ENCODE measurements at regions not wholly inside any gene's neighbourhood (a gene's known extent, or its start where the extent isn't known, plus 50 kb on each side); places are given as distances from the start of the nearest gene placed in this dataset.

GRCh38 chr21:29238053-29238966 lies 60.4 kb upstream of the BACH1 start:
- Mint-ChIP-seq H3K27me3 (ENCODE audit: low read depth) (no peaks in the 10 kb centered on the region), H3K4me1 (ENCODE audit: low read depth) (peaks cover 12% of the 10 kb centered on the region), H3K4me3 (no peak overlapping the region), H3K9me3 (ENCODE audit: insufficient read depth) (peaks cover 3% of the 10 kb centered on the region), H3K36me3 (ENCODE audit: low read depth) (no peaks in the 10 kb centered on the region), H3K27ac (no peak overlapping the region)
- POLR2A ChIA-PET: no interaction called here
- CTCF ChIA-PET: no interaction called here
- ATAC-seq (no peak), DNase-seq (no peak)

GRCh38 chr21:29238967-29239290 lies 59.8 kb upstream of the BACH1 start:
- Mint-ChIP-seq H3K4me3 (no peak overlapping the region), H3K4me1 (ENCODE audit: low read depth) (peaks cover 8% of the 10 kb centered on the region), H3K36me3 (ENCODE audit: low read depth) (no peaks in the 10 kb centered on the region), H3K27me3 (ENCODE audit: low read depth) (no peaks in the 10 kb centered on the region), H3K9me3 (ENCODE audit: insufficient read depth) (peaks cover 3% of the 10 kb centered on the region), H3K27ac (no peak overlapping the region)
- DNase-seq (no peak), ATAC-seq (no peak)
- ChIA-PET POLR2A (no interaction called here), CTCF (no interaction called here)

DNA sequence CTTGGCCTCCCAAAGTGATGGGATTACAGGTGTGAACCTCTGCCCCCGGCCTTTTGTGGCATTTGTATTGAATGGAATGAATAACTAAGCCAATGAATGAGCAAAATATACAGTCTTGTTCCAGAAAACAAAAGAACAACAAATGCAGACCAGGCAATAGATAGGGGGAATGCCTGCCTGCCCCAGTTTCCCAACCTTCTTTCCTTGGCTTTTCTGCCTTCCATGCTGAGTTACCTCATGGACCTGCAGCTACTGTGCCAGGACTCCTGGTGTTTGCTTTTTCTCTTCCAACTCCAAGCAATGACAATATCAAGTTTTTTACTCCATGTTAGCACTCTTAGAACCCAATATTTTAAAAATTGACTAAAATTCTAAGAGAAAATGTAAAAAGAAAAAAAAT lies 58.6 kb upstream of the BACH1 start:
- Mint-ChIP-seq H3K27ac (no peak overlapping the region), H3K36me3 (ENCODE audit: low read depth) (no peaks in the 10 kb centered on the region), H3K4me1 (ENCODE audit: low read depth) (peaks cover 13% of the 10 kb centered on the region), H3K27me3 (ENCODE audit: low read depth) (no peaks in the 10 kb centered on the region), H3K9me3 (ENCODE audit: insufficient read depth) (peaks cover 3% of the 10 kb centered on the region), H3K4me3 (no peak overlapping the region)
- POLR2A ChIA-PET: no interaction called here
- CTCF ChIA-PET: no interaction called here
- ATAC-seq (no peak), DNase-seq (no peak)

DNA sequence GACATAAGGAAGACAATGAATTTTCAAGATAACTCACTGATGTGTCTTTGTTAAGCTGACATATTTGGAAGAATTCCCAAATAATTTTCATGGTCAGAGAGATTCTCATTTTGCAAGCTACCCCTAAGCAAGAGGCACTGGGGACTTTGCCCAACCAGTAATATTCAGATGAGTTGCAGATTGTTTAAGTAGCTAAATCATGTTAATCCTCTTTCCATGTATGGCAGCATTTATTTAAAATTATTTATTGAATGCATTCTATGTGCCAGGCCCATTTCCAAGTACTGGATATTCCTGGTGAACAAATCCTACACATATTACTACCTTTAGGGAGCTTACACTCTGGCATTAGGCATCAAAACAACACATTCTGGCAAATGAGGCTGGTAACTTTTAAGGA lies 56.5 kb upstream of the BACH1 start:
- Mint-ChIP-seq H3K27ac (no peak overlapping the region), H3K4me1 (ENCODE audit: low read depth) (peaks cover 4% of the 10 kb centered on the region)

DNA sequence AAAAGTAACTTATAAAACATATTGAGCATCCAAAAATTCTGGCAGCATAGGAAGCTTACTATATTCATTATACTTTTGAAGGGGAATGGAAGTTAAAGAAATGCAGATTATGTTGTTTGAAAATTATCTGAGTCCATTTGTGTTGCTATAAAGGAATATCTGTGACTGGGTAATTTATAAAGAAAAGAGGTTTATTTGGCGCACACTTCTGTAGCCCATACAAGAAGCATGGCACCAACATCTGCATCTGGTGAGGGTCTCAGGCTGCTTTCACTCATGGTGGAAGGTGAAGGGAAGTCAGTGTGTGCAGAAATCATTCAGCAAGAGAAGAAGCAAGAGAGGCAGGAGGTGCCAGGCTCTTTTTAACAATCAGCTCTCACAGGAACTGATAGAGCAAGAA lies 55.5 kb upstream of the BACH1 start:
- ATAC-seq (no peak), DNase-seq (no peak)
- Mint-ChIP-seq H3K36me3 (ENCODE audit: low read depth) (no peaks in the 10 kb centered on the region), H3K4me1 (ENCODE audit: low read depth) (peaks cover 4% of the 10 kb centered on the region), H3K27me3 (ENCODE audit: low read depth) (peaks cover 4% of the 10 kb centered on the region), H3K4me3 (no peak overlapping the region), H3K27ac (no peak overlapping the region), H3K9me3 (ENCODE audit: insufficient read depth) (peaks cover 3% of the 10 kb centered on the region)
- CTCF ChIA-PET: no interaction called here
- POLR2A ChIA-PET: no interaction called here

More for the DNA sequence above, 56.5 kb upstream of the BACH1 start:
- no peak for DNase-seq
- H3K4me3 Mint-ChIP-seq: no peak overlapping the region
- ATAC-seq: no peak
- H3K36me3 Mint-ChIP-seq (ENCODE audit: low read depth): no peaks in the 10 kb centered on the region
- CTCF ChIA-PET: no interaction called here
- peaks cover 3% of the 10 kb centered on the region for H3K9me3 Mint-ChIP-seq (ENCODE audit: insufficient read depth)
- H3K27me3 Mint-ChIP-seq (ENCODE audit: low read depth): peaks cover 2% of the 10 kb centered on the region
- POLR2A ChIA-PET: no interaction called here

DNA sequence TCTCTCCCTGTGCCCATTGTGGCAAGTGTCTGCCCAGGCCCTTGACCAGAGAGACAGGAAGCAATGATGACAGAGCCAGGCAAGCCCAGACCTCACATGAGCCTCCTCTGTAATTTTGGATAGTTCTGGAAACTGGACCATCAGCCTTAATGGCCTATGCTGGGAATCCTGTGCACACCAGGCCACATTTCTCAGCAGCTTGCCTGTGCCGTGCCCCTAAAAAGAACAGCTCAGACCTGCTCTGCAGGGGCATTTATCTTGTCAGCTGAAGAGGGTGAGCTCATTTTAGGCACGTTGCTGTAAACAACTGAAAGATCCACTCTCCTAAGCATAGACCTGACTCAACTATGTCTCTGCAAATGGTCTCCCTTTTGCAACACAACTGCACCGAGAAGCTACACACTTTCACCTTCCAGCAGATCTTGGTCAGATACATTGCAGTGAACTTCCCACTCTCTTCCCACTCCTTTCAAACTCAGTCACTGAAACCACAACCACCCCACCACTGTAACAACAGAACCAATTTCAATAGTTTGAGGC lies 53.5 kb upstream of the BACH1 start:
- no peak overlapping the region for H3K27ac Mint-ChIP-seq

GRCh38 chr21:29245863-29246262 lies 52.9 kb upstream of the BACH1 start:
- DNase-seq: no peak
- CTCF ChIA-PET: no interaction called here
- peaks cover 8% of the 10 kb centered on the region for H3K27me3 Mint-ChIP-seq (ENCODE audit: low read depth)
- ATAC-seq: no peak
- H3K36me3 Mint-ChIP-seq (ENCODE audit: low read depth): no peaks in the 10 kb centered on the region
- H3K9me3 Mint-ChIP-seq (ENCODE audit: insufficient read depth): no peaks in the 10 kb centered on the region
- H3K27ac Mint-ChIP-seq: no peak overlapping the region
- no peak overlapping the region for H3K4me3 Mint-ChIP-seq
- peaks cover 4% of the 10 kb centered on the region for H3K4me1 Mint-ChIP-seq (ENCODE audit: low read depth)
- POLR2A ChIA-PET: no interaction called here

More for the DNA sequence above, 53.5 kb upstream of the BACH1 start:
- Mint-ChIP-seq H3K36me3 (ENCODE audit: low read depth) (no peaks in the 10 kb centered on the region), H3K4me3 (no peak overlapping the region), H3K27me3 (ENCODE audit: low read depth) (peaks cover 8% of the 10 kb centered on the region), H3K4me1 (ENCODE audit: low read depth) (peaks cover 4% of the 10 kb centered on the region), H3K9me3 (ENCODE audit: insufficient read depth) (peaks cover 3% of the 10 kb centered on the region)
- CTCF ChIA-PET: no interaction called here
- DNase-seq (no peak), ATAC-seq (no peak)
- POLR2A ChIA-PET: no interaction called here

DNA sequence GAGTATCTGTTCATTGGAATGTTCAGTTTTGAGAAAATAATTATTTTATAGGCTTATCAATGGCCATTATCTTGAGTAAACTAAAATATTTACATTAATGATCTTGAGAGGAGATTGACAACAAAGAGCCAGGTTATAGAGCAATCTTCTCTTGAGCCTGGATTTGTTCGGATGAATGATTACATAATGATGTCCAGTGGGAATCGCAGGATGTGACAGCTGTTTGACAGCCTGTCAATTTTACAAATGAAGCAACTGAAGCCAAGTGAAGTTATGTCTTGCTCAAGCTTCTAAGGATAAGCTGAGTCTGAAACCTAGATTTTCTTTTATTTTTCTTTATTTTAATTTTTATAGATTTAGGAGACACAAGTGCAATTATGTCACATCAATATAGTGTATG lies 52.1 kb upstream of the BACH1 start:
- ChIA-PET POLR2A (interaction anchor here (0.5 kb wide), 1 partner anchor 116 kb away, joined by 3 read pairs; the partner anchor contains the start of gene MAP3K7CL), CTCF (no interaction called here)
- ATAC-seq: no peak
- H3K4me1 Mint-ChIP-seq (ENCODE audit: low read depth): peaks cover 4% of the 10 kb centered on the region
- no peak overlapping the region for H3K4me3 Mint-ChIP-seq
- no peaks in the 10 kb centered on the region for H3K36me3 Mint-ChIP-seq (ENCODE audit: low read depth)
- no peak for DNase-seq
- H3K9me3 Mint-ChIP-seq (ENCODE audit: insufficient read depth): no peaks in the 10 kb centered on the region
- H3K27me3 Mint-ChIP-seq (ENCODE audit: low read depth): peaks cover 8% of the 10 kb centered on the region
- H3K27ac Mint-ChIP-seq: no peak overlapping the region

DNA sequence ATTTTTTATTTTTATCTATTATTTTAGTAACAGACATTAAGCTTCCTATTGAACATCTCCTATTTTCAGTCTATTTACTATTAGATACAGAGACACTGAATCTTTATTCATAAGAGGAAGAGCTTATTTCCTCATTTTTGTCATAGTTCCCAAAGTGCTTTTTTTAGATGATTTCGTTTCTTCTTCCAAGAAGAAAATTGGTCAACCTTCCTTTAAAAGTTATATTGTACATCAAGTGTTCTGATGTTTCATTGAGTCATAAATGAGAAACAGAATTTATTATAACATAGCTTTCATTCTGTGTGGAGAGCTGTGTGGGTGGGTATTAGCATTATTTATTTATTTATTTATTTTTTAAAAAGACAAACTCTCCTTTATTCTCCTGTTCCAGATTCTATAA lies 50.6 kb upstream of the BACH1 start:
- peaks cover 4% of the 10 kb centered on the region for H3K4me1 Mint-ChIP-seq (ENCODE audit: low read depth)
- no peak overlapping the region for H3K27ac Mint-ChIP-seq
- CTCF ChIA-PET: no interaction called here
- peaks cover 8% of the 10 kb centered on the region for H3K9me3 Mint-ChIP-seq (ENCODE audit: insufficient read depth)
- H3K4me3 Mint-ChIP-seq: no peak overlapping the region
- ATAC-seq (no peak), DNase-seq (no peak)
- H3K27me3 Mint-ChIP-seq (ENCODE audit: low read depth): peaks cover 8% of the 10 kb centered on the region
- POLR2A ChIA-PET: no interaction called here
- H3K36me3 Mint-ChIP-seq (ENCODE audit: low read depth): no peaks in the 10 kb centered on the region

Data from activated CD8-positive, alpha-beta T cell treated with anti-CD3 and anti-CD28 coated beads, Interleukin-2, amount 10 ng/mL, durations not matched to agents 7 days and 5 days (primary cell).